Endothelial cell of umbilical vein (primary cell): ENCODE measurements at regions not wholly inside any gene's neighbourhood (a gene's known extent, or its start where the extent isn't known, plus 50 kb on each side); places are given as distances from the start of the nearest gene placed in this dataset.

Experiments used
- CTCF ChIP-seq, 2 donors: IDR thresholded peaks; 1 replicate in 1 of 2; 2 replicates in 1 of 2; pipeline ENCODE4 v1.5.1; 2011; ENCODE audit warnings: low read length in 2 of 2, mild to moderate bottlenecking in 2 of 2, moderate library complexity in 2 of 2, control low read depth in 1 of 2, inconsistent platforms in 1 of 2, low read depth in 1 of 2; ENCODE audit not compliant: insufficient read depth in 1 of 2; ENCODE audit errors: extremely low read depth in 1 of 2
- EZH2 ChIP-seq: IDR thresholded peaks from 2 replicates; pipeline ENCODE4 v1.6.1; 2012; ENCODE audit warnings: borderline replicate concordance, low read depth, mild to moderate bottlenecking, moderate library complexity, low read length, inconsistent platforms; ENCODE audit not compliant: severe bottlenecking
- FOS ChIP-seq: IDR thresholded peaks from 2 replicates; pipeline ENCODE4 v1.6.1; 2011; ENCODE audit warnings: mild to moderate bottlenecking, low read length, moderate library complexity, borderline replicate concordance; ENCODE audit not compliant: insufficient read depth
- JUN ChIP-seq: IDR thresholded peaks from 2 replicates; pipeline ENCODE4 v1.6.1; 2011; ENCODE audit warnings: borderline replicate concordance, low read depth; ENCODE audit not compliant: insufficient read length, insufficient read depth
- MAX ChIP-seq: IDR thresholded peaks from 2 replicates; pipeline ENCODE4 v1.6.1; 2011; ENCODE audit not compliant: insufficient read depth, insufficient read length
- MYC ChIP-seq: IDR thresholded peaks from one replicate; pipeline ENCODE4 v1.6.1; 2011; ENCODE audit warnings: mild to moderate bottlenecking, low read depth, low read length
- POLR2A ChIP-seq: IDR thresholded peaks from 2 replicates; pipeline ENCODE4 v1.6.1; 2012; ENCODE audit warnings: low read depth, mild to moderate bottlenecking, control low read depth, low read length
- POLR2AphosphoS5 ChIP-seq: IDR thresholded peaks from 2 replicates; pipeline ENCODE4 v1.6.1; 2012; ENCODE audit warnings: low read depth, mild to moderate bottlenecking, control low read depth, low read length, moderate library complexity; ENCODE audit not compliant: insufficient read depth

- no peak for TF ChIP-seq CTCF (IDR thresholded peaks at IDR 0.05; ENCODE audit: extremely low read depth in 1 of 2, insufficient read depth in 1 of 2, low read depth in 1 of 2, low read length in 2 of 2)
- no peak for TF ChIP-seq EZH2
- no peak for TF ChIP-seq JUN
- TF ChIP-seq POLR2A = no peak
- TF ChIP-seq POLR2AphosphoS5 = no peak
- TF ChIP-seq FOS = no peak
- no peak for TF ChIP-seq MAX
- no peak for TF ChIP-seq MYC
Observed at GRCh38 chr16:61555718-61556441, 480.4 kb downstream of the CDH8 start.
